Naive thymus-derived CD8-positive, alpha-beta T cell (primary cell): ENCODE measurements at regions not wholly inside any gene's neighbourhood (a gene's known extent, or its start where the extent isn't known, plus 50 kb on each side); places are given as distances from the start of the nearest gene placed in this dataset.
"Not testable (repeated sequence)": the region's sequence is repeated elsewhere in the genome, so short reads cannot be mapped to it uniquely, and the experiment has no call there.

Source experiments
- ATAC-seq, 2 donors: fragments of 150-1000 bp; cut with Tn5 transposase in 1 of 2; sonication (Bioruptor Pico), chemical (Tn5 transposase) in 1 of 2; 1 replicate in 1 of 2; 2 replicates in 1 of 2; pipeline ENCODE4 v1.10.0; 2021; ENCODE audit warnings: mild to moderate bottlenecking in 2 of 2, moderate library complexity in 2 of 2
- POLR2A ChIA-PET: fragments of 350-600 bp; sonication (Branson Sonifier 250); formaldehyde crosslinking; loops from one replicate; lab custom pipeline; 2021; ENCODE audit warnings: antibody characterized with exemption; lab: Charles Lee
- DNase-seq, 10 donors: peaks; one replicate each; pipeline versions ENCODE4 v3.0.0 to v3.0.0-alpha.2; 2020 to 2022
- H3K27ac Mint-ChIP-seq, 10 donors: one replicate each; pipeline ENCODE4 v1.8.0; 2020 to 2022; ENCODE audit warnings: mild to moderate bottlenecking in 10 of 10, mixed read lengths in 10 of 10, moderate library complexity in 4 of 10, inconsistent platforms in 1 of 10
- H3K27me3 Mint-ChIP-seq, 5 donors: one replicate each; pipeline ENCODE4 v1.8.0; 2021 to 2022; ENCODE audit warnings: mixed read lengths in 5 of 5
- H3K36me3 Mint-ChIP-seq, 3 donors: one replicate each; pipeline ENCODE4 v1.8.0; 2020 to 2022; ENCODE audit warnings: mixed read lengths in 3 of 3, mild to moderate bottlenecking in 2 of 3, inconsistent platforms in 1 of 3
- H3K4me1 Mint-ChIP-seq, 4 donors: one replicate each; pipeline ENCODE4 v1.8.0; 2021 to 2022; ENCODE audit warnings: mixed read lengths in 4 of 4
- H3K4me3 Mint-ChIP-seq, 10 donors: one replicate each; pipeline ENCODE4 v1.8.0; 2020 to 2022; ENCODE audit warnings: mild to moderate bottlenecking in 10 of 10, mixed read lengths in 10 of 10, moderate library complexity in 6 of 10, inconsistent platforms in 1 of 10
- H3K9me3 Mint-ChIP-seq, 9 donors: one replicate each; pipeline ENCODE4 v1.8.0; 2020 to 2022; ENCODE audit warnings: mixed read lengths in 9 of 9, mild to moderate bottlenecking in 3 of 9, inconsistent platforms in 1 of 9, moderate library complexity in 1 of 9

GRCh38 chr4:54828361-54828760, 170.6 kb downstream of the KIT start:
- POLR2A ChIA-PET, H3K36me3 Mint-ChIP-seq, H3K4me3 Mint-ChIP-seq, H3K27me3 Mint-ChIP-seq, ATAC-seq, DNase-seq, H3K4me1 Mint-ChIP-seq, H3K27ac Mint-ChIP-seq: not testable (repeated sequence)
- peaks cover 0 to 30% (median 5%) of the 10 kb centered on the region in 9 donors for H3K9me3 Mint-ChIP-seq

GRCh38 chr4:54823616-54824015, 165.9 kb downstream of the KIT start:
- H3K36me3 Mint-ChIP-seq: peaks cover 0 to 1% (median 0%) of the 10 kb centered on the region in 3 donors
- no peak for ATAC-seq
- H3K27me3 Mint-ChIP-seq: peaks cover 0 to 5% (median 0%) of the 10 kb centered on the region in 5 donors
- POLR2A ChIA-PET: no interaction called here
- H3K4me1 Mint-ChIP-seq: peaks cover 0 to 4% (median 0%) of the 10 kb centered on the region in 4 donors
- peaks cover 0 to 13% (median 2%) of the 10 kb centered on the region in 9 donors for H3K9me3 Mint-ChIP-seq
- no peak for DNase-seq
- no peak overlapping the region for H3K4me3 Mint-ChIP-seq
- no peak overlapping the region for H3K27ac Mint-ChIP-seq

- H3K36me3 Mint-ChIP-seq: no peaks in the 10 kb centered on the region
Measured at GRCh38 chr4:54819034-54819433, 161.3 kb downstream of the KIT start.

GRCh38 chr4:54818481-54818880, 160.7 kb downstream of the KIT start:
- Mint-ChIP-seq H3K4me1 (peaks cover 0 to 4% (median 0%) of the 10 kb centered on the region in 4 donors), H3K36me3 (no peaks in the 10 kb centered on the region), H3K9me3 (peaks cover 0 to 2% (median 0%) of the 10 kb centered on the region in 9 donors), H3K4me3 (no peak overlapping the region), H3K27ac (no peak overlapping the region), H3K27me3 (peaks cover 0 to 3% (median 0%) of the 10 kb centered on the region in 5 donors)
- no peak for ATAC-seq
- no peak for DNase-seq
- POLR2A ChIA-PET: no interaction called here

More at GRCh38 chr4:54819034-54819433, 161.3 kb downstream of the KIT start:
- no peak for ATAC-seq
- Mint-ChIP-seq H3K27ac (peak overlapping the region in 1 of 10 donors; percentile 64), H3K4me3 (no peak overlapping the region), H3K27me3 (peaks cover 0 to 3% (median 0%) of the 10 kb centered on the region in 5 donors), H3K4me1 (peaks cover 0 to 4% (median 0%) of the 10 kb centered on the region in 4 donors), H3K9me3 (peaks cover 0 to 2% (median 0%) of the 10 kb centered on the region in 9 donors)
- POLR2A ChIA-PET: no interaction called here
- no peak for DNase-seq

GRCh38 chr4:54813674-54814073, 155.9 kb downstream of the KIT start:
- peaks cover 0 to 5% (median 0%) of the 10 kb centered on the region in 5 donors for H3K27me3 Mint-ChIP-seq
- no peaks in the 10 kb centered on the region for H3K36me3 Mint-ChIP-seq
- DNase-seq: no peak
- POLR2A ChIA-PET: no interaction called here
- no peaks in the 10 kb centered on the region for H3K4me1 Mint-ChIP-seq
- no peak for ATAC-seq
- peaks cover 0 to 28% (median 5%) of the 10 kb centered on the region in 9 donors for H3K9me3 Mint-ChIP-seq
- no peak overlapping the region for H3K4me3 Mint-ChIP-seq
- no peak overlapping the region for H3K27ac Mint-ChIP-seq

- Mint-ChIP-seq H3K27ac (no peak overlapping the region), H3K36me3 (peaks cover 0 to 6% (median 0%) of the 10 kb centered on the region in 3 donors), H3K4me1 (peaks cover 0 to 8% (median 1%) of the 10 kb centered on the region in 4 donors), H3K27me3 (peaks cover 0 to 17% (median 3%) of the 10 kb centered on the region in 5 donors), H3K4me3 (no peak overlapping the region), H3K9me3 (peaks cover 0 to 38% (median 14%) of the 10 kb centered on the region in 9 donors)
- DNase-seq: no peak
- POLR2A ChIA-PET: no interaction called here
- ATAC-seq: no peak
Measured at GRCh38 chr4:54806351-54806750, 148.6 kb downstream of the KIT start.

GRCh38 chr4:54802336-54802735, 144.6 kb downstream of the KIT start:
- DNase-seq: no peak
- no peak overlapping the region for H3K27ac Mint-ChIP-seq
- no peak for ATAC-seq
- peaks cover 0 to 6% (median 0%) of the 10 kb centered on the region in 3 donors for H3K36me3 Mint-ChIP-seq
- POLR2A ChIA-PET: no interaction called here
- peaks cover 0 to 14% (median 2%) of the 10 kb centered on the region in 4 donors for H3K4me1 Mint-ChIP-seq
- H3K4me3 Mint-ChIP-seq: no peak overlapping the region
- H3K27me3 Mint-ChIP-seq: peaks cover 0 to 17% (median 3%) of the 10 kb centered on the region in 5 donors
- peaks cover 0 to 22% (median 10%) of the 10 kb centered on the region in 9 donors for H3K9me3 Mint-ChIP-seq

- no peak for DNase-seq
- H3K27me3 Mint-ChIP-seq: peaks cover 0 to 13% (median 3%) of the 10 kb centered on the region in 5 donors
- H3K4me3 Mint-ChIP-seq: no peak overlapping the region
- peak overlapping the region in 1 of 10 donors; percentile 54 for H3K27ac Mint-ChIP-seq
- H3K4me1 Mint-ChIP-seq: peaks cover 0 to 14% (median 2%) of the 10 kb centered on the region in 4 donors
- H3K36me3 Mint-ChIP-seq: no peaks in the 10 kb centered on the region
- POLR2A ChIA-PET: no interaction called here
- no peak for ATAC-seq
- H3K9me3 Mint-ChIP-seq: peaks cover 0 to 12% (median 7%) of the 10 kb centered on the region in 9 donors
Measured at GRCh38 chr4:54800831-54801530, 143.2 kb downstream of the KIT start.

- Mint-ChIP-seq H3K4me1 (peaks cover 0 to 32% (median 12%) of the 10 kb centered on the region in 4 donors), H3K9me3 (peaks cover 0 to 6% (median 0%) of the 10 kb centered on the region in 9 donors), H3K4me3 (no peak overlapping the region), H3K27ac (no peak overlapping the region), H3K36me3 (no peaks in the 10 kb centered on the region), H3K27me3 (peaks cover 0 to 16% (median 0%) of the 10 kb centered on the region in 5 donors)
- DNase-seq (no peak), ATAC-seq (no peak)
- POLR2A ChIA-PET: no interaction called here
Measured at GRCh38 chr4:54794579-54794978, 136.8 kb downstream of the KIT start.

GRCh38 chr4:54793856-54794422, 136.2 kb downstream of the KIT start:
- H3K36me3 Mint-ChIP-seq: no peaks in the 10 kb centered on the region
- H3K27me3 Mint-ChIP-seq: peaks cover 0 to 17% (median 0%) of the 10 kb centered on the region in 5 donors
- peaks cover 0 to 6% (median 0%) of the 10 kb centered on the region in 9 donors for H3K9me3 Mint-ChIP-seq
- POLR2A ChIA-PET: no interaction called here
- H3K27ac Mint-ChIP-seq: no peak overlapping the region
- ATAC-seq (peak in 1 of 2 donors; percentile 59), DNase-seq (peak in 3 of 10 donors; percentile 5 to 21 (median 20))
- H3K4me1 Mint-ChIP-seq: peaks cover 0 to 32% (median 12%) of the 10 kb centered on the region in 4 donors
- H3K4me3 Mint-ChIP-seq: no peak overlapping the region
